ENCODE measurements at regions not wholly inside any gene's neighbourhood (a gene's known extent, or its start where the extent isn't known, plus 50 kb on each side); places are given as distances from the start of the nearest gene placed in this dataset.

DNA sequence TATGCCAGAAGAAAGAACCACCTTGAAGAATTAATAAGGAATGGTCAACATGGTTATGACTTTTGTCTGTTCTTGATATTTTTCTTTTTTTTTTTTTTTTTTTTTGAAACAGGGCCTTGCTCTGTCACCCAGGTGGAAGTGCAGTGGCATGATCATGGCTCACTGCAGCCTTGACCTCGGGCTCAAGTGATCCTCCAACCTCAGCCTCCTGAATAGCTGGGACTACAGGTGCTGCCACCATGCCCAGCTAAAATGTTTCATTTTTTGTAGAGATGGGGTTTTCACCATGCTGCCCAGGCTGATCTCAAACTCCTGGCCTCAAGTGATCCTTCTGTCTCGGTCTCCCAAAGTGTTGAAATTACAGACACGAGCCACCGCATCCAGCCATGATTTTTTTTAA is 53.4 kb upstream of the ACSL3 start:
- TF ChIP-seq, protein P1, sequence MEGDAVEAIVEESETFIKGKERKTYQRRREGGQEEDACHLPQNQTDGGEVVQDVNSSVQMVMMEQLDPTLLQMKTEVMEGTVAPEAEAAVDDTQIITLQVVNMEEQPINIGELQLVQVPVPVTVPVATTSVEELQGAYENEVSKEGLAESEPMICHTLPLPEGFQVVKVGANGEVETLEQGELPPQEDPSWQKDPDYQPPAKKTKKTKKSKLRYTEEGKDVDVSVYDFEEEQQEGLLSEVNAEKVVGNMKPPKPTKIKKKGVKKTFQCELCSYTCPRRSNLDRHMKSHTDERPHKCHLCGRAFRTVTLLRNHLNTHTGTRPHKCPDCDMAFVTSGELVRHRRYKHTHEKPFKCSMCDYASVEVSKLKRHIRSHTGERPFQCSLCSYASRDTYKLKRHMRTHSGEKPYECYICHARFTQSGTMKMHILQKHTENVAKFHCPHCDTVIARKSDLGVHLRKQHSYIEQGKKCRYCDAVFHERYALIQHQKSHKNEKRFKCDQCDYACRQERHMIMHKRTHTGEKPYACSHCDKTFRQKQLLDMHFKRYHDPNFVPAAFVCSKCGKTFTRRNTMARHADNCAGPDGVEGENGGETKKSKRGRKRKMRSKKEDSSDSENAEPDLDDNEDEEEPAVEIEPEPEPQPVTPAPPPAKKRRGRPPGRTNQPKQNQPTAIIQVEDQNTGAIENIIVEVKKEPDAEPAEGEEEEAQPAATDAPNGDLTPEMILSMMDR (IDR thresholded peaks at IDR 0.05), result no peak
- TF ChIP-seq POLR2A (IDR thresholded peaks at IDR 0.05), result no peak

Data from uterus (tissue), 2 donors.